ENCODE measurements at regions not wholly inside any gene's neighbourhood (a gene's known extent, or its start where the extent isn't known, plus 50 kb on each side); places are given as distances from the start of the nearest gene placed in this dataset.

GRCh38 chr22:22388494-22388893, 120.0 kb downstream of the ZNF280B start:
- TF ChIP-seq, protein P1, sequence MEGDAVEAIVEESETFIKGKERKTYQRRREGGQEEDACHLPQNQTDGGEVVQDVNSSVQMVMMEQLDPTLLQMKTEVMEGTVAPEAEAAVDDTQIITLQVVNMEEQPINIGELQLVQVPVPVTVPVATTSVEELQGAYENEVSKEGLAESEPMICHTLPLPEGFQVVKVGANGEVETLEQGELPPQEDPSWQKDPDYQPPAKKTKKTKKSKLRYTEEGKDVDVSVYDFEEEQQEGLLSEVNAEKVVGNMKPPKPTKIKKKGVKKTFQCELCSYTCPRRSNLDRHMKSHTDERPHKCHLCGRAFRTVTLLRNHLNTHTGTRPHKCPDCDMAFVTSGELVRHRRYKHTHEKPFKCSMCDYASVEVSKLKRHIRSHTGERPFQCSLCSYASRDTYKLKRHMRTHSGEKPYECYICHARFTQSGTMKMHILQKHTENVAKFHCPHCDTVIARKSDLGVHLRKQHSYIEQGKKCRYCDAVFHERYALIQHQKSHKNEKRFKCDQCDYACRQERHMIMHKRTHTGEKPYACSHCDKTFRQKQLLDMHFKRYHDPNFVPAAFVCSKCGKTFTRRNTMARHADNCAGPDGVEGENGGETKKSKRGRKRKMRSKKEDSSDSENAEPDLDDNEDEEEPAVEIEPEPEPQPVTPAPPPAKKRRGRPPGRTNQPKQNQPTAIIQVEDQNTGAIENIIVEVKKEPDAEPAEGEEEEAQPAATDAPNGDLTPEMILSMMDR (IDR thresholded peaks at IDR 0.05): no peak
- TF ChIP-seq POLR2A (IDR thresholded peaks at IDR 0.05): no peak

Data from right lobe of liver (tissue), 4 donors.